ENCODE measurements at regions not wholly inside any gene's neighbourhood (a gene's known extent, or its start where the extent isn't known, plus 50 kb on each side); places are given as distances from the start of the nearest gene placed in this dataset.

DNA sequence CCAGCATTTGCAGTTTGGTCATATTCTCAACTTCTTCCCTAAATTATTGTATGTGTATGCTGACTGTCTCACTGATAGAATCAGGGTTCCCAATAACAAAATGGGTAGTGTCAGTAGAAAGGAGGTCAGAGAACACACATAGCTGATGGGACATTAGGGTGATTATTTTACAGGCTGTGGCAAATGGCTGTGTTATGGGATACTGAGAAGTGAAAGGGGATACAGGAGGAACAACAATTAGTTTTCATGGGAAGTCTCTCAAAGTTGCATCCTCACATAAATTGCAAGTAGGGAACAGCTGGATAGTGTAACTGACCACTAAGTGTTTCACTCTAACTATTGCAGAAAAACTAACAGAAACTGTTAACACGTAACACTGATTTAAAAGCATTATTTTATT, 1199.3 kb downstream of the PCDH17 start:
- Histone ChIP-seq H3K27me3 (ENCODE audit: control insufficient read depth, insufficient read depth, low read length) (no peaks in the 10 kb centered on the region), H3K4me1 (ENCODE audit: control insufficient read depth, insufficient read depth, low read length) (no peaks in the 10 kb centered on the region), H3K36me3 (ENCODE audit: control insufficient read depth, insufficient read depth, low read length) (no peaks in the 10 kb centered on the region), H3K27ac (ENCODE audit: low read depth, low read length) (no peak overlapping the region), H3K4me3 (ENCODE audit: low read depth, low read length) (no peak overlapping the region), H3K9me3 (ENCODE audit: control insufficient read depth, insufficient read depth, low read length) (no peaks in the 10 kb centered on the region)
- WGBS (ENCODE audit: insufficient coverage), result no CpG with 5 or more reads among the region's 1 CpG
- no peak for DNase-seq (ENCODE audit: low read depth in 4 of 6, low spot score in 6 of 6)

DNA sequence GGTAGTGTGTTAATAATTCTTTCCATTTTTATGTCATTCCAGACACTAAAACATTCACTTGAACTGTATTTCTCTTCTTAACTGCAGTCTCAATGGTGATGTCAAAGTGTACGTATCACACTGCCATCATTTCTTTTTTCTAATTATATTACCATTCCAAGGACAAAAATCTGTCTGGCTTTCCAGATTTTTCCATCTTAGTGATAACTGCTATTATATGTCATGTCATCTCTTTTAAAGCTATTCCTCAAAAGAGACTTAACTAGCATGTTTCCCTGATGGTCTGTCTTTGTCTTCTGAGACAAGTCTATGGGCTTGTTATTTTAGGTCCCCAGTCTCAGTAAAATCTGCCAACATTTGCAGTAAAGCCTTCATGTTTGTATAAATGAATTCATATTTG, 1207.1 kb downstream of the PCDH17 start:
- H3K36me3 ChIP-seq (ENCODE audit: control insufficient read depth, insufficient read depth, low read length), result no peaks in the 10 kb centered on the region
- WGBS (ENCODE audit: insufficient coverage), result no CpG with 5 or more reads among the region's 1 CpG
- H3K27me3 ChIP-seq (ENCODE audit: control insufficient read depth, insufficient read depth, low read length), result no peaks in the 10 kb centered on the region
- no peak overlapping the region for H3K4me3 ChIP-seq (ENCODE audit: low read depth, low read length)
- no peaks in the 10 kb centered on the region for H3K9me3 ChIP-seq (ENCODE audit: control insufficient read depth, insufficient read depth, low read length)
- no peak for DNase-seq (ENCODE audit: low read depth in 4 of 6, low spot score in 6 of 6)
- no peak overlapping the region for H3K27ac ChIP-seq (ENCODE audit: low read depth, low read length)
- no peaks in the 10 kb centered on the region for H3K4me1 ChIP-seq (ENCODE audit: control insufficient read depth, insufficient read depth, low read length)

DNA sequence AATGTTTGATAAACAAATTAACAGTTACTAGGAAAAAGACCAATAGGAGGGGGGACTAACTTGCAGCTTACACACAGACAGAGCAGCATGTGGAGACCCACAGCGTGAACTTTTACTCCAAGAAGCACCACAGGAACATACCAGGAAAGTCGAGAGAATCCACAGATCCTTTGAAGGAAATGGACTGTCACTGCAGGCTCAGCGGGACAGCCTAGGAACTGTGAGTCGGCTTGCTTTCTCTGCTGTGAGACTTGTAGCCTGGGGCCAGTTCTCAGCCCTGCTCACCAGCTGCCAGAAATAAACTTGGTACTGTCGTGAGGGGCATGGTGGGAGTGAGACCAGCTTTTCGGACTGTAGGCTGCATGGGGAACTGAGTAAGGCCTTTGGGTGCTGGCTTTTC, 1211.5 kb downstream of the PCDH17 start:
- Histone ChIP-seq H3K36me3 (ENCODE audit: control insufficient read depth, insufficient read depth, low read length) (no peaks in the 10 kb centered on the region), H3K4me1 (ENCODE audit: control insufficient read depth, insufficient read depth, low read length) (no peaks in the 10 kb centered on the region), H3K4me3 (ENCODE audit: low read depth, low read length) (no peak overlapping the region), H3K27ac (ENCODE audit: low read depth, low read length) (no peak overlapping the region), H3K9me3 (ENCODE audit: control insufficient read depth, insufficient read depth, low read length) (peaks cover 2% of the 10 kb centered on the region), H3K27me3 (ENCODE audit: control insufficient read depth, insufficient read depth, low read length) (no peaks in the 10 kb centered on the region)
- WGBS (ENCODE audit: insufficient coverage), result 82% methylated on average over 6 of the region's 6 CpGs
- no peak for DNase-seq (ENCODE audit: low read depth in 4 of 6, low spot score in 6 of 6)

DNA sequence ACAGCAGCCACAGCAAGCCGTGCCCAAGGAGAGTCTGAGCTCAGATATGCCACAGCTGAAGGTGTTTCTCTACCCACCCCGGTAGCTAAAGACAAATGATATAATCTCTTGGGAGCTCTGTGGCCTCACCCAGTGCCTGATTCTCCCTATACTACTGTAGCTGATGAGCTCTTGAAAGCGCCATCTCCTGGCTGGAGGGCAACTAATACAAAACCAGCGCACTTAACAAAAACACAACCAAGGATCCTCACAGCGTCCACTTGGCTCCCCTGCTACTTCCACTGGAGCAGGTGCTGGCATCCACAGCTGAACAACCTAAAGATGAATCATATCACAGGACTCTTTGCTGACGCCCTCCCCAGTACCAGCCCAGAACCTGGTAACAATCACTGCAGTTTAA, 1212.0 kb downstream of the PCDH17 start:
- Histone ChIP-seq H3K4me3 (ENCODE audit: low read depth, low read length) (no peak overlapping the region), H3K27me3 (ENCODE audit: control insufficient read depth, insufficient read depth, low read length) (no peaks in the 10 kb centered on the region), H3K9me3 (ENCODE audit: control insufficient read depth, insufficient read depth, low read length) (peaks cover 2% of the 10 kb centered on the region), H3K36me3 (ENCODE audit: control insufficient read depth, insufficient read depth, low read length) (no peaks in the 10 kb centered on the region), H3K4me1 (ENCODE audit: control insufficient read depth, insufficient read depth, low read length) (no peaks in the 10 kb centered on the region), H3K27ac (ENCODE audit: low read depth, low read length) (no peak overlapping the region)
- WGBS (ENCODE audit: insufficient coverage), result 97% methylated on average over 5 of the region's 6 CpGs
- DNase-seq (ENCODE audit: low read depth in 4 of 6, low spot score in 6 of 6), result no peak

DNA sequence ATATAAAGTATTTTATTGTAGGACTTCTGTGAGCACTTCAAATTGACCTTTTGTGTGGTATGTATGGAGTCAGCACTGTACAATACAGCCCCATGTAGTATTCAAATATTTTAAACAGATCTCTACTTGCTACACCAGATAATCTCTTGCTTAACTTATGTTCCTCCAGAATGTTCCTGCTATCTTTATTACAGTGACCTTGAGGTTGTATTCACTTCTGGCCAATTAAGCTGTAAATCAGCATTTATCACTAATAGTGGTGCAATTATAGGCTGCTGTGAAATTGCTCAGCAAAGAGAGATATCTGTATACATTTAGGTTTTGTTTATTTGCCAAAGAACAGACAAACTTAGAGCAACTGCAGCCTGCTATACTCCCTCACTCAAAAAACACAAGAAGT, 1218.6 kb downstream of the PCDH17 start:
- Histone ChIP-seq H3K9me3 (ENCODE audit: control insufficient read depth, insufficient read depth, low read length) (no peaks in the 10 kb centered on the region), H3K27ac (ENCODE audit: low read depth, low read length) (no peak overlapping the region), H3K27me3 (ENCODE audit: control insufficient read depth, insufficient read depth, low read length) (no peaks in the 10 kb centered on the region), H3K4me1 (ENCODE audit: control insufficient read depth, insufficient read depth, low read length) (no peaks in the 10 kb centered on the region), H3K36me3 (ENCODE audit: control insufficient read depth, insufficient read depth, low read length) (no peaks in the 10 kb centered on the region), H3K4me3 (ENCODE audit: low read depth, low read length) (no peak overlapping the region)
- DNase-seq (ENCODE audit: low read depth in 4 of 6, low spot score in 6 of 6), result no peak

DNA sequence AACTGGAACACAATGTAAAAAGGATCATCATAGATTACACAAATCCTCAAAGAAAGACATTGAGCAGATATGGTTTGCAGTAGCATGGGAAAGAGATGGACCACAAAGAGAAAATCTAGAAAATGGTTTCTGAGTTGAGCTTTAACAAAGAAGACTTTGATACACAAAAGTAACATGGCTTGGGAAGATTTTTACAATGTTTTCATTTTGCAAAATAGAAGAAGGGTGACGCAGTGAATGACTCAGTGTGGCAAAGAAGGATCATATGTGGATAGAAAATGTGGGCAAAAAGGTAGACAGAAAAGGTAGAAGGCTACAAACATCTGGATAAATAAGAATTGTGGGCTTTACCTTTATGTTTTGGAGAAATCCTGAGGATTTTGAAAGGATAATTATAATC, 1220.5 kb downstream of the PCDH17 start:
- Histone ChIP-seq H3K9me3 (ENCODE audit: control insufficient read depth, insufficient read depth, low read length) (no peaks in the 10 kb centered on the region), H3K4me3 (ENCODE audit: low read depth, low read length) (no peak overlapping the region), H3K36me3 (ENCODE audit: control insufficient read depth, insufficient read depth, low read length) (no peaks in the 10 kb centered on the region), H3K27me3 (ENCODE audit: control insufficient read depth, insufficient read depth, low read length) (no peaks in the 10 kb centered on the region), H3K27ac (ENCODE audit: low read depth, low read length) (no peak overlapping the region), H3K4me1 (ENCODE audit: control insufficient read depth, insufficient read depth, low read length) (no peaks in the 10 kb centered on the region)
- no peak for DNase-seq (ENCODE audit: low read depth in 4 of 6, low spot score in 6 of 6)
- 0% methylated on average over 1 of the region's 1 CpG for WGBS (ENCODE audit: insufficient coverage)

DNA sequence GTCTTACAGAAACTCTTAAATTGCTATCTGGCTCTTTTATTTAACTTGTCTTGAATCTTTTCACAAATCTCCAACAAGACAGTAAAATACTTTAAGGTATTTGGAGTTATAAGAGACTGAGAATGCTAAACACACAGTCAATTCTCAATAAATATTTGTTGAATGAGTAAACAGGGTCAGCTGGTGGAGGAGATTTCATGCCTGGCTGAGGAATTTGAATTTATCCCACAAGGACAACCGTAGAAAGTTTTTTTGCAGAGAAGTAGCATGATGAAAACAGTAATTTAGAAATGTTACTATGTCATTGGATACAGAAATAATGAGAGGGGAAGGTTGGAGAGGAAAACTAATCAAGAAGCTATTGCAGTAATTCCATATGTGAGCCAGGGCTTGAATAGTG, 1223.7 kb downstream of the PCDH17 start:
- Histone ChIP-seq H3K4me1 (ENCODE audit: control insufficient read depth, insufficient read depth, low read length) (no peaks in the 10 kb centered on the region), H3K4me3 (ENCODE audit: low read depth, low read length) (no peak overlapping the region)
- WGBS (ENCODE audit: insufficient coverage), result 50% methylated on average over 1 of the region's 1 CpG

DNA sequence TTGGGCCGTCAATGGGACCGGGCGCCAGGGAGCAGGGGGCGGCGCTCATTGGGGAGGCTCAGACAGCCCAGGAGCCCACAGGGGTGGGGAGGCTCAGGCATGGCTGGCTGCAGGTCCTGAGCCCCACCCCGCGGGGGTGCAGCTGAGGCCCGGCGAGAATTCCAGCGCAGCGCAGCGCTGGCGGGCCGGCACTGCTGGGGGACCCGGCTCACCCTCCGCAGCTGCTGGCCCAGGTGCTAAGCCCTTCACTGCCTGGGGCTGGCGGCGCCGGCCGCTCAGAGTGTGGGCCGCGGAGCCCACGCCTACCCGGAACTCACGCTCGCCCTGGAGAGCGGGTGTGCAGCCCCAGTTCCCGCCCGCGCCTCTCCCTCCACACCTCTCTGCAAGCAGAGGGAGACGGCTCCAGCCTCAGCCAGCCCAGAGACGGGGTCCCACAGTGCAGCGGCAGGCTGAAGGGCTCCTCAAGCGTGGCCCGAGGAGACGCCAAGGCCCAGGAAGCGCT, 1227.4 kb downstream of the PCDH17 start:
- no peak for DNase-seq (ENCODE audit: low read depth in 4 of 6, low spot score in 6 of 6)
- H3K4me1 ChIP-seq (ENCODE audit: control insufficient read depth, insufficient read depth, low read length), result no peaks in the 10 kb centered on the region
- H3K9me3 ChIP-seq (ENCODE audit: control insufficient read depth, insufficient read depth, low read length), result no peaks in the 10 kb centered on the region
- no peaks in the 10 kb centered on the region for H3K27me3 ChIP-seq (ENCODE audit: control insufficient read depth, insufficient read depth, low read length)
- H3K36me3 ChIP-seq (ENCODE audit: control insufficient read depth, insufficient read depth, low read length), result no peaks in the 10 kb centered on the region
- WGBS (ENCODE audit: insufficient coverage), result 97% methylated on average over 37 of the region's 37 CpGs
- H3K27ac ChIP-seq (ENCODE audit: low read depth, low read length), result no peak overlapping the region
- no peak overlapping the region for H3K4me3 ChIP-seq (ENCODE audit: low read depth, low read length)

More for the DNA sequence above, 1223.7 kb downstream of the PCDH17 start:
- Histone ChIP-seq H3K9me3 (ENCODE audit: control insufficient read depth, insufficient read depth, low read length) (no peaks in the 10 kb centered on the region), H3K27me3 (ENCODE audit: control insufficient read depth, insufficient read depth, low read length) (no peaks in the 10 kb centered on the region), H3K36me3 (ENCODE audit: control insufficient read depth, insufficient read depth, low read length) (no peaks in the 10 kb centered on the region), H3K27ac (ENCODE audit: low read depth, low read length) (no peak overlapping the region)
- no peak for DNase-seq (ENCODE audit: low read depth in 4 of 6, low spot score in 6 of 6)

DNA sequence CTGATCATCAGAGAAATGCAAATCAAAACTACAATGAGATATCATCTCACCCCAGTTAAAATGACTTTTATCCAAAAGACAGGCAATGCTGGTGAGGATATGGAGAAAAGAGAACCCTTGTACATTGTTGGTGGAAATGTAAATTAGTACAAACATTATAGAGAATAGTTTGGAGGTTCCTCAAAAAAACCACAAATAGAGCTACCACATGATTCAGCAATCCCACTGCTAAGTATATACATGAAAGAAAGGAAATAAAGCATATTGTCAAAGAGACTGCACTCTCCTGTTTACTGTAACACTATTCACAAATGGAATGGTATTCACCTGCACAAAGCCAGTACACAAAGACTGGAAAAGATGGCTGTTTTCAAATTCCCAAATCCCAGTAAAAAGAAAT, 1233.7 kb downstream of the PCDH17 start:
- no peaks in the 10 kb centered on the region for H3K9me3 ChIP-seq (ENCODE audit: control insufficient read depth, insufficient read depth, low read length)
- no peak overlapping the region for H3K4me3 ChIP-seq (ENCODE audit: low read depth, low read length)
- no peaks in the 10 kb centered on the region for H3K4me1 ChIP-seq (ENCODE audit: control insufficient read depth, insufficient read depth, low read length)
- no peak overlapping the region for H3K27ac ChIP-seq (ENCODE audit: low read depth, low read length)
- no peak for DNase-seq (ENCODE audit: low read depth in 4 of 6, low spot score in 6 of 6)
- no peaks in the 10 kb centered on the region for H3K36me3 ChIP-seq (ENCODE audit: control insufficient read depth, insufficient read depth, low read length)
- no peaks in the 10 kb centered on the region for H3K27me3 ChIP-seq (ENCODE audit: control insufficient read depth, insufficient read depth, low read length)

DNA sequence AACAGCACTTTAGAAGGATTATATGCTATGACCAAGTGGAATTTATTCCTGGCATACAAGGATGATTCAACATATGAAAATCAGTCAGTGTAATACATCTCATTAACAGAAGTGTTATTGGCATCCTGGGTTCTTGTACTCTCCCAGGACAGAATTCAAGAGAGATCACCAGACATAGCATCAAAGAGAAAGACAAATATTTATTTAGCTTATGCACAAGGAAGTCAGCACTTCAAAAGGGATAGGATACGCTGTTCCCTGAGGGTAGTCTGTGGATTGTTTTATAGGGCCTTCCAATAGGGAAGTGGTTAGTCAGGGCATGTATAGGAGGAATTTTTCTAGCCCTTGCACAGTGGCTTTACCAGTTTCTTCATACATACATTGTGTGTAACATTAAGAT, 1238.0 kb downstream of the PCDH17 start:
- no peak overlapping the region for H3K4me3 ChIP-seq (ENCODE audit: low read depth, low read length)
- no peaks in the 10 kb centered on the region for H3K9me3 ChIP-seq (ENCODE audit: control insufficient read depth, insufficient read depth, low read length)
- no CpG with 5 or more reads among the region's 1 CpG for WGBS (ENCODE audit: insufficient coverage)
- DNase-seq (ENCODE audit: low read depth in 4 of 6, low spot score in 6 of 6), result no peak
- H3K36me3 ChIP-seq (ENCODE audit: control insufficient read depth, insufficient read depth, low read length), result no peaks in the 10 kb centered on the region
- no peak overlapping the region for H3K27ac ChIP-seq (ENCODE audit: low read depth, low read length)
- H3K27me3 ChIP-seq (ENCODE audit: control insufficient read depth, insufficient read depth, low read length), result no peaks in the 10 kb centered on the region
- no peaks in the 10 kb centered on the region for H3K4me1 ChIP-seq (ENCODE audit: control insufficient read depth, insufficient read depth, low read length)

All from spinal cord (tissue), 9 donors.